Activated naive CD4-positive, alpha-beta T cell treated with Interleukin-2 at 50 U/mL for 16 hours (primary cell): ENCODE measurements at regions not wholly inside any gene's neighbourhood (a gene's known extent, or its start where the extent isn't known, plus 50 kb on each side); places are given as distances from the start of the nearest gene placed in this dataset.
"Not testable (repeated sequence)": the region's sequence is repeated elsewhere in the genome, so short reads cannot be mapped to it uniquely, and the experiment has no call there.

Experiments
- DNase-seq: peaks from one replicate; pipeline ENCODE4 v3.0.0-alpha.2; 2020

GRCh38 chr5:74396913-74397622 lies 243.5 kb downstream of the ENC1 start:
- no peak for DNase-seq

- DNase-seq = no peak
These were observed 245.3 kb downstream of the ENC1 start for GRCh38 chr5:74394916-74395880.

- DNase-seq = no peak
These were observed 246.0 kb downstream of the ENC1 start for GRCh38 chr5:74394528-74394915.

GRCh38 chr5:74393943-74394342 lies 246.6 kb downstream of the ENC1 start:
- DNase-seq = no peak

- no peak for DNase-seq
These were observed 247.7 kb downstream of the ENC1 start for GRCh38 chr5:74392711-74393351.

GRCh38 chr5:74391410-74391809 lies 249.1 kb downstream of the ENC1 start:
- DNase-seq = no peak

- no peak for DNase-seq
These were observed 249.7 kb downstream of the ENC1 start for GRCh38 chr5:74390822-74391221.

GRCh38 chr5:74390306-74390637 lies 250.3 kb downstream of the ENC1 start:
- DNase-seq = no peak

- no peak for DNase-seq
These were observed 250.8 kb downstream of the ENC1 start for GRCh38 chr5:74389531-74390305.

GRCh38 chr5:74388411-74388810 lies 252.1 kb downstream of the ENC1 start:
- DNase-seq = not testable (repeated sequence)

GRCh38 chr5:74386571-74387334 lies 253.8 kb downstream of the ENC1 start:
- no peak for DNase-seq

- no peak for DNase-seq
These were observed 255.7 kb downstream of the ENC1 start for GRCh38 chr5:74384851-74385250.

- DNase-seq = no peak
These were observed 257.4 kb downstream of the ENC1 start for GRCh38 chr5:74382987-74383593.

GRCh38 chr5:74382123-74382855 lies 258.2 kb downstream of the ENC1 start:
- DNase-seq = no peak

- DNase-seq = no peak
These were observed 260.3 kb downstream of the ENC1 start for GRCh38 chr5:74380193-74380592.

GRCh38 chr5:74378464-74378863 lies 262.1 kb downstream of the ENC1 start:
- no peak for DNase-seq

- no peak for DNase-seq
These were observed 264.3 kb downstream of the ENC1 start for GRCh38 chr5:74376187-74376586.

- DNase-seq = no peak
These were observed 265.3 kb downstream of the ENC1 start for GRCh38 chr5:74375271-74375670.

GRCh38 chr5:74374656-74375055 lies 265.9 kb downstream of the ENC1 start:
- DNase-seq = no peak

- no peak for DNase-seq
These were observed 267.5 kb downstream of the ENC1 start for GRCh38 chr5:74373076-74373475.

- DNase-seq = no peak
These were observed 267.9 kb downstream of the ENC1 start for GRCh38 chr5:74372502-74373064.
